ENCODE measurements at regions not wholly inside any gene's neighbourhood (a gene's known extent, or its start where the extent isn't known, plus 50 kb on each side); places are given as distances from the start of the nearest gene placed in this dataset.

- no peak for TF ChIP-seq POLR2A (IDR thresholded peaks at IDR 0.05)
- TF ChIP-seq, protein P1, sequence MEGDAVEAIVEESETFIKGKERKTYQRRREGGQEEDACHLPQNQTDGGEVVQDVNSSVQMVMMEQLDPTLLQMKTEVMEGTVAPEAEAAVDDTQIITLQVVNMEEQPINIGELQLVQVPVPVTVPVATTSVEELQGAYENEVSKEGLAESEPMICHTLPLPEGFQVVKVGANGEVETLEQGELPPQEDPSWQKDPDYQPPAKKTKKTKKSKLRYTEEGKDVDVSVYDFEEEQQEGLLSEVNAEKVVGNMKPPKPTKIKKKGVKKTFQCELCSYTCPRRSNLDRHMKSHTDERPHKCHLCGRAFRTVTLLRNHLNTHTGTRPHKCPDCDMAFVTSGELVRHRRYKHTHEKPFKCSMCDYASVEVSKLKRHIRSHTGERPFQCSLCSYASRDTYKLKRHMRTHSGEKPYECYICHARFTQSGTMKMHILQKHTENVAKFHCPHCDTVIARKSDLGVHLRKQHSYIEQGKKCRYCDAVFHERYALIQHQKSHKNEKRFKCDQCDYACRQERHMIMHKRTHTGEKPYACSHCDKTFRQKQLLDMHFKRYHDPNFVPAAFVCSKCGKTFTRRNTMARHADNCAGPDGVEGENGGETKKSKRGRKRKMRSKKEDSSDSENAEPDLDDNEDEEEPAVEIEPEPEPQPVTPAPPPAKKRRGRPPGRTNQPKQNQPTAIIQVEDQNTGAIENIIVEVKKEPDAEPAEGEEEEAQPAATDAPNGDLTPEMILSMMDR (IDR thresholded peaks at IDR 0.05) = no peak
These were observed 236.8 kb upstream of the HS6ST1 start for GRCh38 chr2:128555433-128555832.

Data from right lobe of liver (tissue), 4 donors.